GM12872 (cell line): ENCODE measurements at regions not wholly inside any gene's neighbourhood (a gene's known extent, or its start where the extent isn't known, plus 50 kb on each side); places are given as distances from the start of the nearest gene placed in this dataset.

Experiments
- CTCF ChIP-seq: IDR thresholded peaks from 3 replicates; pipeline ENCODE4 v1.5.1; 2011; ENCODE audit warnings: low read depth, mild to moderate bottlenecking, low read length, moderate library complexity; ENCODE audit not compliant: insufficient read depth

- no peak for TF ChIP-seq CTCF
These were observed 364.7 kb upstream of the NFE2L3 start for GRCh38 chr7:25787336-25787735.

DNA sequence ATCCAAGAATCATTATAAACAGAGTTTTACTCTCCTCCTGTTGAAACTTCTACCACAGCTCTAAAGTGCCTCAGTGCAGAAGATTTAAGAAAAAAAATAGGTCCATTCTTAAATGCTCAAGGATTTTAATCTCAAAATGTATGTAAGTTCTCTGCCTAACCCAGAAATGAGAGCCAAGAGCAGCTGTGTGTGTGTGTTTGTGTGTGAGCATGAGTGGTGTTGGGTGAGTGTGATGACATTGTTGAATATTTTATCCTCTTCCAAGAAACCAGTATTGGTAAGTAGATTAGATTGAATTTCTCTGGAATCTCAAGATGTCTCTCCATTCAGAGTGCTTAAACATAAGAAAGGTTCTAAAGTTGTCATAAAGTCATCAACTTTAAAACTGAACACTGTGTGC lies 363.6 kb upstream of the NFE2L3 start:
- no peak for TF ChIP-seq CTCF

GRCh38 chr7:25788961-25789620 lies 362.9 kb upstream of the NFE2L3 start:
- TF ChIP-seq CTCF, result no peak

GRCh38 chr7:25789701-25790640 lies 362.0 kb upstream of the NFE2L3 start:
- TF ChIP-seq CTCF, result no peak

GRCh38 chr7:25790963-25791362 lies 361.0 kb upstream of the NFE2L3 start:
- no peak for TF ChIP-seq CTCF

DNA sequence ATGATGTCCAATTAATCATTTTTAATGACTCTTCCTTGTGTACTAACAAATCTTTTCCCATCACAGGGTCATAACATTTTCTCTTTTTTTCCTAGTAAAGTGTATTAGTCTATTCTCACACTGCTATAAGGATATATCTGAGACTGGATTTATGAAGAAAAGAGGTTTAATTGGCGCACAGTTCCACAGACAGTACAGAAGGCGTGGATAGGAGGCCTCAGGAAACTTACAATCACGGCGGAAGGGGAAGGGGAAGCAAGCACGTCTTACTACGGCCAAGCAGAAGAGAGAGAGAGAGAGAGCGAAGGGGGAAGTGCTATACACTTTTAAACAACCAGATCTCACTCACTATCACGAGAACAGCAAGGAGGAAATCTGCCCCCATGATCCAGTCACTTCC lies 359.4 kb upstream of the NFE2L3 start:
- TF ChIP-seq CTCF, result no peak

- no peak for TF ChIP-seq CTCF
These were observed 356.2 kb upstream of the NFE2L3 start for GRCh38 chr7:25795824-25796235.
